Stimulated activated CD8-positive, alpha-beta memory T cell treated with anti-CD3 and anti-CD28 coated beads, Interleukin-12 subunit alpha, Interleukin-12 subunit beta, amount 100 ng/mL, for 24 hours (primary cell): ENCODE measurements at regions not wholly inside any gene's neighbourhood (a gene's known extent, or its start where the extent isn't known, plus 50 kb on each side); places are given as distances from the start of the nearest gene placed in this dataset.

Source experiments
- DNase-seq: peaks from one replicate; pipeline ENCODE4 v3.0.0-alpha.2; 2020; ENCODE audit errors: extremely low read depth

DNA sequence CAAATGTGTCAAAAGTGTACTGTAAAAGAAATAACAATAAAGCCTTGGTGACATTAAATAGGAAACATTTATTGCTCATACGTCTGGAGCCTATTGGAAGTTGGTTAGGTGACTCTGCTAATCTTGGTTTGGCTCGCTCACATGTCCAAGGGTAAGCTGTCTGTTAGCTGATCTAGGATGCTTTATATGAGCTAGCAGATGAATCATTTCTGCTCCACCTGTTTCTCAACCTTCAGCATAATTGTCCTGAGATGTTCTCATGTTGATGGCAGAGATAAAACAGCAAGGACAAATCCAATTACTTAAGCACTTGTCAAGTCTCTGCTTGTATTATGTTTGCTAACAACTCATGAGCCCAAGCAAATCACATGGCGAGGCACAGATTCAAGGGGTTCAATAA, 56.0 kb upstream of the CD53 start:
- no peak for DNase-seq

DNA sequence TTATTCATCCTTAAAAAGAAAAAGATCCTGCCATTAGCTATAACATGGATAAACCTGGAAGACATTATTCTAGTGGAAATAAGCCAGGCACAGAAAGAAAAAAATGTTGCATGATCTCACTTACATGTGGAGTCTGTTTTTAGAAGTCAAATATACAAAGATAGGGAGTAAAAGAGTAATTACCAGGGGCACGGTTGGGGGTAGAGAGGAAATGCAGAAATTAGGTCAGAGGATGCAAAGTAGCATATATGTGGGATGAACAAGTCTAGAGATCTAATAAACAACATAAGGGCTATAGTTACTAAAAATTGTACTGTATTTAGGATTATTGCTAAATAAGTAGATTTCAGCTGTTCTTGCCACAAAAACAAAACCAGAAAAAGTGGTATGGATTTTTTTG, 61.4 kb upstream of the CD53 start:
- DNase-seq, result no peak

DNA sequence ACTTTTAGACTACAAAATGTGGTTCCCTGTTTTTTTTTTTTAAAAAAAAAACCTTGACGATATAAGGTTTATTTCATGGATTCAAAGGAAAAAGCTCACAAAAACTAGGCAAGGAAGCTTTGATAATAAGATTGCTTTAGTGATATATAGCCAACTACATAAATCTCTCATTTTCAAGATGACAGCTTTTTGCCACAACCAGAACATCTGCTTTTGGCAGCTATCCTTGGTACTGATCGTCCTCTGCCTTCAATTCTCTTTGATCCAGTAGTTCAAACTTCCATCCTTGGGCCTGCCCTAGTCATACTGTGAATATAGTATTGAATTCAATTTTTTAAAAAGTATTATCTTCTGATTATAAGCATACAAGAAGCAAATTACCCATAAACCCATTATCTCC, 72.9 kb upstream of the CD53 start:
- no peak for DNase-seq

DNA sequence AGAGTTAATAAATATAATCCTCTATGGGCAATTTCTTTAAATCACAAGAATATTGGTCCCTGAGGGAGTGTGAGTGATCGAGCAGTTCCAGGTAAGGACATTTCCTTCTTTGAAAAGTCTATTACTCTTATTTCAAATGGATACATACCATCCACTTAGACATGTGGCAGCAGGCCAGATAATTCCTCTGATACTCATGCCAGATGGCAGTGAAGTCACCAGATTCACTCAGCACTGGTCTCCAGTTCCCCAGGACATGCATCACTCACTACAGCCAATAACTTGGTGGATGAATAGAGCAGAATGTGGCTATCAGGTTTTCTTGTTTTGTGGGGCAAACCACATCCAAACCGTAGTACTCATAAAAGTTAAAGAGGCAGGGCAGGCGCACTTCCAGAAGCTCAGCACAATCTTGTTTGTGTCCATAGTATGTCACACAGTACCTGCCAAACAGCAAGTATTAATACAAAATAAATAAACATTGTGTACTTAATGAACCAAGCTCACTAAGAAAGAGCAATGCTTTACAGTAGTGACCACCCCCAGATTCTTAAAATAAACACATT, 74.2 kb upstream of the CD53 start:
- DNase-seq, result no peak

DNA sequence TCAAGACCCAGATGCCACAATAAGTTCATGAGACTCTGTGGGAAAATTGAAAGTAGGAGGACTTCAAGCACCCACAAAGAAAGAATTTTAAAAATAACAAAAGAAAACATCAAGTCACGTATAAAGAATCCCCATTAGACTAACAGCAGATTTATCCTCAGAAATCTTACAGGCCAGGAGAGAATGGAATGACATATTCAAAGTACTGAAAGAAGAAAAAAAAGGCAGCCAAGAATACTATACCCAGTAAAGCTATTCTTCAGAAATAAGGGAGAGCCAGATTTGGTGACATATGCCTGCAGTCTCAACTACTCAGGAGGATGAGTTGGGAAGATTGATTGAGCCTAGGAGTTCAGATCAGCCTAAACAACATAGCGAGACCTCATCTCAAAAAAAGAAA, 84.3 kb upstream of the CD53 start:
- no peak for DNase-seq

DNA sequence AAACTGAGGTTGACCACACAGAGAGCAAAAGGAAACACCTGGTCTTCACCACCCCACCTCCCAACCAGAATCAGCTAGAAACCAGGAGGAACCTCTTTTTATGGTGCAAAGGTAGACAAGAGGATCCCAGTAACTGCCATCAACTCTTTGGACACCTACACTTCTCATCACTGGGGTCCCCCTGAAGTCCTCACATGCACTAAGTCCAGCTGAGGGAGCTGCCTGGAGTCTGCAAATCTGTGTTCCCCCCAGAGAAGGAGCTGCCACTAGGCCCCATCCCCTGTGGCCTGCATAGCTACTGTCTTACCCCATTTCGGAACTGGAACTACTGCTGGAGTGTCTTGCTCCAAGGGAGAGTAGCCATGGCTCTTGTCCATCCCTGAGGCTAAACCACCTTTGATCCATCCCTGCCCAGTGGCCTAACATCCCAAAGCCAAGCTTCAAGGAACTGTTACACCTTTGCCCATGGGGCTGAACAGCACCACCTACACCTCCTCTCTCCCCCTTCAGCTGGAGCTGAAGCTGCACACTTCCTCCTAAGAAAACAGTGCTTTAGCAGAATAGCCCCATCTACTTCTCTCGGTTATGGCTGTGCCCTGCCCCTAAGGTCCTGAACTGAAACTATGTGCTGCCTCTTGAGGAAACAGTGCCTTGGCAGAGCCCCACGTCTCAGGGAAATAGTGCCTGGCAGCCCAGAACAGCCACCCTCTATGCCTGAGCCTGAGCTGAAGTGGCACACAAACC, 85.4 kb upstream of the CD53 start:
- DNase-seq, result no peak

DNA sequence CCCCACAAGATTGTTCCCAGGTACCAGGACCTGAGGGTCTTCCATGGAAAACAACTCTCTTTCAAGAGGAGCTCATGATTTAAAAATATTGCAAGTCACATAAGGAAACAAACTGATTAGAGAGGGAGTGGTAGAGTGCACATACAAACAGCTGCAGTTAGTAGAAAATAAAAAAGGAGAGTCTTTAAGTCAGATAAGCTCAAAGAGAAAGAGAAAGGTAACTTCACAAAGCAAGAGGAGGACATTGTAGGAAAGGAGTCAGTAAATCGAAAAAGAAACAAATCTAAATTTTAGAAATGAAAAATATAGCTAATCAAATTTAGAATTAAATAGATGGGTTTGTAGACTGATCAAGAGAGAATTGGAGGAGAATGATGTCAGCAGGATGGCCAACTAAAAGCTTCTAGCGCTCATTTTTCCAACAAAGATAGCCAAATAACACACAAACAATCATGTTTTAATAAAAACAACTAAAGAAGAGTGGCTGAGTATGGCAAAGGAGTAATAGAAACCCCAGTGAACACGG, 86.1 kb upstream of the CD53 start:
- no peak for DNase-seq

DNA sequence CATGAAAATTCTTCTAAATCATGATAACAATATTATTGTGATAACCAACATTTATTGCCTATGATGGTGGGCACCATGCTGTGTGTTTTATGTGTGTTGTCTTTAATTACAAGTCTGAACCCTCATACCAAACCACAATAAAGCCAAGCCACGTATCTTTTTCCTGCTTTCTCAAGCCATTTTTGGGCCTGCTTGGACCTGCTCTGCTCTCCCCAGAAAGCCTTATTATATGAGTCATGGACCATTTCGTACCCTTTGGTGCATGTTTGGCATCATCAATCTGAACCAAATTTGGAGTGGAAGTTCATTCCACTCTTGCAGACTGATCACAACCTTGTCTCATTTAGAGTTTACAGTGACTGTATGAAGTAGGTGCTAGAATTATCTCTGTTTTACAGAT, 87.3 kb upstream of the CD53 start:
- no peak for DNase-seq

DNA sequence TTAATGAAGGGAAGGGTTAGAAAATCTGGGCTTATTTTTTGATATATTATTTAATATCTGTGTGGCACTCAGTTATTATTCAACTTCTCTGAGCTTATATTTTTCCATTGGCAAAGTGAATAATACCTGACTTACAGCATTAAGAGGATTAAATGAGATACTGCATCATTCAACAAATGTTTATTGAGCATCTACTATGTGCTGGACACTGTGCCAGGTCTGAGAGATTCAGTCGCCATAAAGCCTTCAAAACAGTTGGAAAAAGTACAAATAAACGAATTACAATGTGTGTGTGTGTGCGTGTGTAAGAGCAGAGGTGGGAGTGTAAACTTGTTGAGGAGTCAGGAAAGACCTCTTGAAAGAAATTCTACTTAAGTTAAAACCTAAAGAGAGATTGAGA, 87.9 kb upstream of the CD53 start:
- no peak for DNase-seq

DNA sequence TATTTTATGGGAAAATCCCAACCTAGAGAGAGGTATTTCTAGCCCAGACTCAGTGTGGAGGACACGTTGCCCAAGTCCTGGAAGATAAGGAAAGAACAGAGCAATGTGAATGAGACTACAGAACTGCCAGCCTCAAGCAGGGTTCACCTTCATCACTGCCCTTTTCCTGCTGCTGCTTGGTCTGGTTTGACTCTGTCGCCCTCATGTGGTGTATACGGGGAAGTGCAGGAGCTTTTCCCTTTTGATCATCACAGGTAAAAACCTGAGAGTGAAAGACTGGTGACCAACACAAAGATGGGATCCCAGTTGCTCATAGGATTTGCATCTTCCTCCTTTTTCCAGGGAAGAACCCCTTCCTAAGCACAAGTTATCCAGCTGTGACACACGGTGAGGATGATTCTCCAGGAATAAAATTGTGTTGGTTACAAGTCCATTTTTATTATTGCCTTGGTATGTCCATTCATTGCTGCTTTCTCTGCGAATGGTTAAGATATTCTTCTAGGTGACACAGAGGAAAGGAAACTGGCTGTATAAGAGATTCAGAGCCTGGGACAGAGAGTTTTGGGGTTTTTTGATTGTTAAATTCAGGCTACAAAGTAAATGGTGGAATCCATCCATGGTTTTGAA, 89.5 kb upstream of the CD53 start:
- DNase-seq, result no peak

DNA sequence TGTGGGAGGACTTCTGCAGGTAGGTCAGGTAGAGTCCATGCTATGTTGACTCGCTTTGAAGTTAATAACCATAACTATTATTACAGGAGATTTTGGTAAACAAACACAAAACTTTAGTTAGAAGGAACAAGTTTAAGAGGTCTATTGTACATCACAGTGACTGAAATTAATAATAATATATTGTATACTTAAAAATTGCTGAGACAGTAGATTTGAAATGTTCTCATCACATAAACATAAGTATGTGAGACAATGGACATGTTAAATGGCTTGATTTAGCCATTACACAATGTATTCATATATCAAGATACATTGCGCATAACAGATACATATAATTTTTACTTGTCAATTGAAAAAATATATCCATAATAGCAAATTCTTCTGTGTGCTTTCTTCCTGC, 91.4 kb upstream of the CD53 start:
- DNase-seq, result no peak

DNA sequence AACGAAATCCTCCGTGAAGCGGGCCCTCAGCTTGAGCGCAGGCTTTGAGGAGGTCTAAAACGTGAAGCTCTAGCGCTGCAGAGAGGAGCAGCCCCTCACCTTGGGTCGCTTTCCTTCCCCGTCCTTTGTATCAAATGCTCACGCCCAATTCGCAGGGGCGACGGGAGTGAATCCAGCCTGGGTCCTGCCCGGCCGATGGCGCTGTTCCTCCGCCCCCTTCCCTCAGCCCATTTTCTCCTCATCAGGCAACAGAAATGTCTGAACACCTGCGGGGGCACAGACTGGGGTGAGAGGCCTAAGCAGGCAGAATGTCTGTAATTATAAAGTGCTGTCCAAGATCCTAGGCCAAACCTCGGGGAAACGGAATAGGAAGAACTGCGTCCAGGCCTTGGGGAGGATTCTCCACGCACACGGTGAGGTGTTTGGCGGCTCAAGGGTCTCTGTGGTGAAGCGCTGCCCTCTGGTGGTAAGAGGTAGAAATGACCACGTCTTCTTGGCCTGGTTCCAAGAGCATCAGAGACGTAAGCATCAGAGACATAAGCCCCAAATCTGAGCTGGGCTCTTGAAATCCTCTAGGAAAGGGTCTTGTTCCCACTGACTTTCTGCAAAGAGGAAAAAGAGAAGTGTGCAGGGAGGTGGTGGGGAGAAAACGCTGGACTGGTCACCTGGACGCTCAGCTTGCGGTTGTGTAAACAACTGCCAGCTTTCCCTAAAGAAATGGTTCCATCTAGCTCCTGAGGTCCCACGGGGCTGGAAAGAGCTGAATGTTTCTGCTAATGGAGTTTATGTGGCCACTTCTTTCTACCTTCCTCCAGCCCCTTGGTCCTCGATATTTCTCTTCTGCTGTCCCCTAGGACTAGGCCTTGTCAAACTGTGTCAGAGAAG, 92.1 kb upstream of the CD53 start:
- DNase-seq, result peak; percentile 41

DNA sequence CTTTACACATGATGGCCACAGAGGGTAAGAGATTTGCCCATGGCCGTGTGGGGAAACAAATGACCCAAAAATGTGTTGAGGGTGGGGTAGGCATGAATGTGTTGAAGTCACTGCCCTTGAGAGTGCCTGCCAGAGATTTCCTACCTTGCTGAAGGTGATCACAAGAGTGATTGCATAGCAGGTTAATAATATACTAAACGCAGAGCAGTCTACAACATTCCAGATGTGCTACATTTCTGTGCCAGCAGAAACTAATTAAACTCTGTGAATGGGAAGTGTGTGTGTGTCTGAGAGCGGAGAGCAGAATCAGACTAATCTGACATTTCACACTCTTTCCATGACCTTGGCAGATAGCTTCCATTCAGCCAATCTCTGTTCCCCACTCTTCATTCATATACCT, 93.3 kb upstream of the CD53 start:
- no peak for DNase-seq

DNA sequence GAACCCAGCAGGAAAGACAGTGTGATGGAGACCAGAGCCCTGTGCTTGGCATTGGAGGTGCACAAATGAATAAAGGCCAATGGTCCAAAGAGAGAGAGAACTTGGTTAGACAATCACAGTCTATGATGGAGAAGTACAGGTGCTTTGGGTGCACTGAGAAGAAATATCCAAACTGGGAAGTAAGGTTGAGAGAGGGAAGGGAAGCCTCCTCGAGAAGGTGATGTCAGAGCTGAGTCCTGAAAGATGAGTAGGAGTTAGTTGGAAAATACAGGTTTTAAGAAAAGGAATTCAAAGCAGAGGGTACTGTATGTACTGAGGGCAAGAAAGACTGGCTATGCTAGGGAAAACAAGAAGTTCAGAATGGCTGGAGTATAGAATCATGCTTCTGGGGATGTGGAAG, 94.1 kb upstream of the CD53 start:
- no peak for DNase-seq

DNA sequence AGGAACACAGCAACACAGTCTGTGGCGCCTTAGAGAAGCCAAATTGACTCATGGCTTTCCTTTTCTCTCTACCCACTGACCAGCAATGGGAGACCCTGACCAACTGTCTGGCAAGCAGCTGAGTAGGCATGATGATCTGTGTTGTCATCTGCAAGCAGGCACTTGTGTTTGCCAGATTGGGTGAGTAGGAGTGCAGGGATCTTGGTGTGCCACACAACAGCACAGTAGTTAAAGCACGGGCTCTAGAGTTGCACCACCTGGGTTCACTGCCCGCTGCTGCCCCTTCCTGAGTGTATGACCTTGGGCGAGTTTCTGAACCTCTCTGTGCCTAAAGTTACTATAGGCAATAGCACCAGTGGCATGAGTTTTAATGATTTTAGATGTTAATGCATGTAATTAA, 95.7 kb upstream of the CD53 start:
- no peak for DNase-seq

DNA sequence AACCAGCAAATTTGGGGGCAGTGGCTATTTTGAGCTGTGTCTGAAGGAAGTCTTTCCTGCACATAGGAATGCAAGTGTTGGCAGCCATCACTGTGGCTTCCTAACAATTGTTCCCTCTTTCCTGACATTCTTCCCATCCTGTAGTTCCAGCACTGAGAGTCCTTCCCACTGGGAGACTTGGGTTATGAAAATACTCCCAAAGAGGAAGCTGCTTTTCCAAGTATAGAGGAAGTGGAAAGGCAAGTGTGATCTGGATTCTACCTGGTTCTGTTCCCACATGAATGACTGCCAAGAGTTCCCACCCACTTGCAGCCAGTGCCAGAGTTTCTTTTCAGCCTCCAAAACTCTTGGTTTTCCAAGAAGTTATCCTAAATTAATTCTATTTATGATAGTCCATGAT, 98.5 kb upstream of the CD53 start:
- no peak for DNase-seq

DNA sequence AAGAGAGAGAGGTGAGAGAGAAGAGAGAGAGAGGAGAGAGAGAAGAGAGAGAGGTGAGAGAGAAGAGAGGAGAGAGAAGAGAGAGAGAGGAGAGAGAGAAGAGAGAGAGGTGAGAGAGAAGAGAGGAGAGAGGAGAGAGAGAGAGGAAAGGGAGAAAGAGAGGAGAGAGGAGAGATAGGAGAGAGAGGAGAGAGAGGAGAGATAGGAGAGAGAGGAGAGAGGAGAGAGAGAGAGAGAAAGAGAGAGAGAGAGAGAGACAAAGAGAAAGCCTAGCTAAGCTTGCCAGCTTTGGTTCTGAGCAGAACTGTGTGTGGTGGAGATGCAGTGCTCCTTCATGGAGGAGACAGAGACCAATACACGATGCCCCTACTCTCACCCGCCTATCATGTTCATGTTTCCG, 99.1 kb upstream of the KCNA3 start:
- DNase-seq, result no peak

DNA sequence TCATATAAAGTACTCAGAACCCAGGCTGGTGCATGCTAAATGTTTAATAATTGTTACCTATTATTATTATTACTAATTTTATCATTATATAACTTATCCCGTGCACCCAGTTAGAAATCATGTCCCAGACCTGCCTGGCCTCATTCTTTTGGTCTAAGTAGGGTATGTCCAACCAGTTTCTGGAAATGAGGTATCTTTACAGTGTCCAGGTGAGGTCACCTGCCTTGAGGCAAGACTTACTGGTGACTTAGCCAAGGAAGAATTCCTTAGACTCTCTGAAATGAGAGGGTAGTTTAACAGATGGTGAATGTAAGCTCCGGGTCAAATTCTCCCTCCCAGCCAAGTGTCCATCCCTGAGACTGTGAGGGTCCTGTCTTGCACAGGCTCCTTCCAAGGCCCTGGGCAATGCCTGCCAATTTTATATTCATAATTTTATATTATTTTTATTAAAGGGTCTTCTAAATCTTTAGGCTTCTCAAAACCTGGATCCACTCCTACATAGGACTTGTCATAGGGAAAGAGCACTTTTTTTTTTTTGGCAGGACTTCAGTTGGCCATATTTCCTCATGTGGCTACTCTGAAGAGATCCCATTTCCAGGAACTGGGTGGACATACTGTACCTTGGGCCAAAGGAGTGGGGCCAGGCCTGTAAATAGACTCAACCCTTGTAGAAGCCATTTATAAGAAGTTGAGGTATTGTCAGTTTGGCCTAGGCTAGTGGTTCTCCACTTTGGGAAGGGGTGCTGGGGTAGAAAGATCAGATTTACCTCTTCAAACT, 96.7 kb upstream of the KCNA3 start:
- DNase-seq, result no peak

DNA sequence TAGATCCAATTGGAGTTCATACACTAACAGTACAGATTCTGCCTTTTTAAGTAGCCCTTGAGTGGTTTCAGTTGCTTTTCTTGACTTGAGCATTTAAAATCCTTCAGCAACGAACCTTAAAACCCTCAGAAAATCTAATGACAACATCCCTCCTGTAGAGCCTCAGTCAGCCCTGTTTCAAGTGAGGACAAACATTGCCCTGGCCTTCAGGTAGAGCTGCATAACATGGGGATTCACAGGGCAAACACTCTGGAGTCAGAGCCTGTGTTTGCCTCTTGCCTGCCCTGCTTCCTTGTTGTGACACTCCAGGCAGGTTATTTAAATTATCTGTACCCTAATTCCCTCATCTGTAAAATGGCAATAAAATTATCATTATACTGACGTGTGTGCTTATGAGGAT, 96.1 kb upstream of the KCNA3 start:
- DNase-seq, result no peak

DNA sequence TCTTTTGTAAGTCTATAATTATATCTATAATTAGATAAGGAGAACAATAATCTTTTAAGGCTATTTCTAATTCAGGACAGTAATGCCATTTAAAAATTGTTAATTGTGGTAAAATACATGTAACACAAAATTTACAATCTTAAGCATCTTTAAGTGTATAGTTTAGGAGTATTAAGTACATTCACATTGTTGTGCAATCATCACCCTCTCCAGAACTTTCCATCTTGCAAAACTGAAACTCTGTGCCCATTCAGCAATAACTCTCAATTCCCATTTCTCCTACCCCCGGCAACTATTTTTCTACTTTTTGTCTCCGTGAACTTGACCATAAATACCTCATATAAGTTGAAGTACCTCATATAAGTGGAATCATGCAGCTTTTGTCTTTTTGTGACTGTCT, 93.9 kb upstream of the KCNA3 start:
- no peak for DNase-seq

DNA sequence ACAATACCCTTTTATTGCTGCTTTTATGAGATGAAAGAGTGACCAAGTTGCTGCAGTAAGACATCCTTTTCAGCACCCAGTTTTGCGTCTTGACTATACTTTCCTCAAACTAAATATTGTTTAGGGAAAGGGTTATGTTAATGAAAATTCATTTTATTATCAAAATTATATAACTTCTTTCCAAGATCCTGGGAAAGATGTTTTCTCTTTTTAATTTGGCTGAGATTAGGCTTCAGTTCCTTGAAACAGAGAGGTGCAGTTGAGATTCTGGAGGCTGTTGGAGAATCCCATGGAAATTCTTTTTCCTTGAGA, 91.6 kb upstream of the KCNA3 start:
- DNase-seq, result no peak
